GM19372 (cell line): ENCODE measurements at regions not wholly inside any gene's neighbourhood (a gene's known extent, or its start where the extent isn't known, plus 50 kb on each side); places are given as distances from the start of the nearest gene placed in this dataset.
A peak's percentile ranks its signal among the peaks of the same experiment; 100 is the strongest.

Source experiments
- ATAC-seq: cut with Tn5 transposase; IDR thresholded peaks from one replicate; pipeline ENCODE4 v1.9.1; 2021; ENCODE audit warnings: mild to moderate bottlenecking, low read depth, moderate library complexity; ENCODE audit not compliant: unreplicated experiment

GRCh38 chr6:143621876-143622605 lies 55.7 kb upstream of the PHACTR2 start:
- no peak for ATAC-seq

- no peak for ATAC-seq
These were observed 56.4 kb upstream of the PHACTR2 start for GRCh38 chr6:143621159-143621873.

- ATAC-seq: no peak
These were observed 57.3 kb upstream of the PHACTR2 start for GRCh38 chr6:143620447-143620846.

GRCh38 chr6:143619824-143620401 lies 57.9 kb upstream of the PHACTR2 start:
- ATAC-seq: no peak

DNA sequence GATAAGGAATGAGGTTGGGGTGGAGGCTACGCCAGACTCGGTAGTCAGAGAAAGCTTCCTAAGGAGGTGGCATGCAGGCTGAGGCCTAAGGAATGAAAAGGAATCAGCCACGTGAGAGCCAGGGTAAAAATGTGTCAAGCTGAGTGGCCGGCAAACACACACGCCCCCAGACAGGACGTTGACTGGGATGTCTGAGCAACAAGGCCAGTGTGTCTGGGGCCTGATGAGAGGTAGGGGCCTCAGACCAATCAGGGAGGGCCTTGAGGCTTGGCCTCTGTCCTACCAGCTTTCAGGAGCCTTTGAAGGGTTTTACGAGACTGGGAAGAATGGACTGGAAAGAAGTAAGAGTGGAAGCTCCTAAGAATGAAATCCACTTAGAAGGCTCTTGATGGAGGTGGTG lies 61.0 kb upstream of the PHACTR2 start:
- no peak for ATAC-seq

DNA sequence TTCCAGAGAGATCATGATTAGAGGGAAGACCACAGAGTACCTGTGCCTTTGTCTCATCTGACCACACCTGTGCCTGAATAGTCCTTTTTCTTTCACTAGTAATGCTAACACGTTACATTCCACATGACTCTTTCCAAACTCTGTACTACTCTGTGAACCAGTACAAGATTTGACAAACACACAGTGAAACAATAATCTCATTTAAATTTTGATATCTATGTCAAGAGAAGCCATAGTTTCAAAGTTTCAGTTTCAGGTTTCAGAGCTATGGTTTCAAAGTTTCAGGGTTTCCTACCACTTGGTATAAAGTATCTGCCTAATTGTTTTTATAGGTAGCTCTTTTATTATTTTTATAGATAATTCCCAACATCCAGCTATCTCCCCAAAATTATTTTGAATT lies 62.0 kb upstream of the PHACTR2 start:
- no peak for ATAC-seq

- ATAC-seq: no peak
These were observed 63.5 kb upstream of the PHACTR2 start for GRCh38 chr6:143614235-143614634.

DNA sequence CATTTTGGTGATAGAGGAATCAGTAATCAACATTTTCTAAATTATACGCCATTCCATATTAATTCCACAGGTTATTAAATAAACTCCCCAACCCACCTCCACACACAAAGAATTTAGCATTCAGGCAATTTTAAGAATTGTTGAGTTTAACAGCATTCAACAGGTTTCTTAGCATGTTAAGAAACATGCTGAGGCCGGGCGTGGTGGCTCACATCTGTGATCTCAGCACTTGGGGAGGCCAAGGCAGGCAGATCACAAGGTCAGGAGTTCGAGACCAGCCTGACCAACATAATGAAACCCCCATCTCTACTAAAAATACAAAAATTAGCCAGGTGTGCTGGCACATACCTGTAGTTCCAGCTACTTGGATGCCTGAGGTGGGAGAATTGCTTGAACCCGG lies 64.0 kb upstream of the PHACTR2 start:
- no peak for ATAC-seq

DNA sequence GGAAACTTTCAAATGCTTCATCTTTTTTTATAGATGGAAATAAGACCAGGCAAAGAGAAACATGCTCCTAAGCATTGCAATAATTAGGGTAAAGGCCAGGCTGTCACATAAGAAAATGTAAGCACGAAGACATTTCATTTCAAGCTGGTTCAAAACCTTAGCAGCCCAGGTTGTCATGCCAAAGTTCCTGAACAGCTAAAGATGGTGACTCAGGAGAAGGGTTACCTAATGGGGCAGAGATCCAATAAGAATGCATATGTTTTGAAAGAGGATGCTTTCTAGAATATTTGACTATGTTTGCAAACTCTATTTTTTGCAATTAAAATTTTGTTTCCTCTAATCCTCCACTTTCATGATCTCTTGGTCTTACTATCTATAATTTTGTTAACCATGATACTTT lies 65.6 kb upstream of the PHACTR2 start:
- no peak for ATAC-seq

DNA sequence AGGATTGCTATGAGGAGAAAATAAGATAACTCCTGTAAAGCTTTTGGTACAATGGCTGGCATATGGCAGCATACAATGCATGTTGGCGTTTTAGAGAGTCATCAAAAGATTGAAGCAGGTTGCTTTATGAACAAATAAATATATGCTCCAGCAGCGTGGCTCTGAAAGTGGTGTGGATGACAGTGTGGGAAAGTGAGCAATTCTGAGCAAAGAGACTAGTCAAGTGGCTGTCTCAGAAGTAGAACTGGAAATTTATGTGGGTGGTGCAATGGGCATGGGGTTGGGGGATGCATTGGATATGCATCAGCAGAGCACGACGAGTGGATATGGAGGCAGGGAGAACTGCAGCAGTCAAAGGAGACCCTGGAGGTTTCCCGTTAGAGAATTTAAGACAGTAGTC lies 66.2 kb upstream of the PHACTR2 start:
- no peak for ATAC-seq

- no peak for ATAC-seq
These were observed 67.8 kb upstream of the PHACTR2 start for GRCh38 chr6:143609972-143610371.

DNA sequence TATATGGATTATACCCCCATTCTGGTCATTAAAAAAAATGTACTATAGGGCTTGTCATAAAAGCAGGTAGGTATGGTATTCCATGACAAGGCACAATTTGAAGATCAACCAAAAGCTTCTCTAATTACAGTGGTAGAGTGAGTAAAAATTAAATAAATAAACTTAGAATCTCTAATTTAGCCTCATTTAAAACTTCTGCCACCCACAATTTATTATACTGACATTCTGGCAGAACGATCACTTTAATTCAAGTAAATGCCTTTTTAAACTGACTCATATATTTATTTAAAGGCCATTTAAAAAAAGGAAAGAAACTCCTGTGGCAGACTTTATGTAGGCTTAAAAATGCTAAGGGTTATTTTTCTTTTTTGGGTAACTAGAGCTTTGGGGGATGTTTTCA lies 68.3 kb upstream of the PHACTR2 start:
- no peak for ATAC-seq

GRCh38 chr6:143608906-143609305 lies 68.9 kb upstream of the PHACTR2 start:
- no peak for ATAC-seq

DNA sequence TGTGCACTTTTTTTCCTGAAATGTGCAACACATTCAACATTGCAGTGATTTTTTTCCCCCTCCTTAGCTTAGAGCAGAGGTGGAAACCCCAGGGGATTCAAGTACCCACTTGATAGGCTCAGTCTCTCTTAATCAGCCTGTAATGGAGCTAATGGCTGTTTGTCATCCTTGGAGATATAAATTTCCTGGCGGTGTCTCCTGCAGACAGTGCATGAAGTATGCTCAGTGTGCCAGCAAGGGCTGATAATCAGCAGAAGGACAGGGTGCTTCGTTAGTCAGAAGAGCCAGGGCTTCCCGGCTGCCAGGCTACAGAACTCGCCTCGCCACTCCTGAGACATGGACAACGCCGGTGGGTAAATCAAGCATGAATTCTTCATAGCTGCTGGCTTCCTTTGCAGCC lies 69.8 kb upstream of the PHACTR2 start:
- no peak for ATAC-seq

DNA sequence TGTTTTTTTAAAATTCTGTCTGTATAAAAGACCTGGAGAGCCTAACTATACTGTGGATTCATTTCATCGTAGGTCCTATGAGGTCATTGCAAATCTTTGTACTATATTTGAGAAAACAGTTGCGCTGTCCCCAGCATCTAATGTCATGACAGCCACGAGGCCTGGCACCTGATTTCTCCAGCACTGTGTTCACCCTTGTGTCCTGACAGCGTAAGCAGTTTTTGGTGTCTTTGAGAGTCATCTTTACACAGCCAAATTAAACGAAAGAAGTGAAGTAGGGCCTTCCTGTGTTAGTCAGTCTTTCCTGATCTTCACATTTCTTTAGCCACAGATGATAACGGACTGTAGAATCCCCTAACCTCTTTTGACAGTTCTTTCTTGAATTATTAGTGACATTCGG lies 70.6 kb upstream of the PHACTR2 start:
- no peak for ATAC-seq

GRCh38 chr6:143605906-143606521 lies 71.8 kb upstream of the PHACTR2 start:
- ATAC-seq: no peak

- ATAC-seq: no peak
These were observed 74.3 kb upstream of the PHACTR2 start for GRCh38 chr6:143603455-143603854.

DNA sequence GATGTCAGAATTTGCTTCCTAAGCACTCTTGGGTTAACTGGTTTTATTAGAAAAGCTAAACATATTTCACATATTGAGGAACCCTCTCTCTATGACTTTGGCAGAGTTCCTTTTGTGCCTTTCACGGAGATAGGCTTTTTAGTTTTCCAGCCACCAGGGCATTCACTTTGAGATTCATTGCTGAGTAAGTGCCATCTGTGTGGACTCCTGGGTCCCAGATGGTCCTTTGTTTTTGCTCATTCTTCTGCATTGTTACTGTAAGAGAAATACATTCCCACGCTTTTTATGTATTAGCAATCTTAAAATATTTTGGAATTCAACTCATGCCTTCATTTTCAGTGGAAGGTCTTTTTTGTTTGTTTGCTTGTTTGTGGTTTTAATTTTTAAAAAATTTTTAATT lies 76.3 kb upstream of the PHACTR2 start:
- no peak for ATAC-seq

GRCh38 chr6:143600821-143601220 lies 76.9 kb upstream of the PHACTR2 start:
- ATAC-seq: no peak

DNA sequence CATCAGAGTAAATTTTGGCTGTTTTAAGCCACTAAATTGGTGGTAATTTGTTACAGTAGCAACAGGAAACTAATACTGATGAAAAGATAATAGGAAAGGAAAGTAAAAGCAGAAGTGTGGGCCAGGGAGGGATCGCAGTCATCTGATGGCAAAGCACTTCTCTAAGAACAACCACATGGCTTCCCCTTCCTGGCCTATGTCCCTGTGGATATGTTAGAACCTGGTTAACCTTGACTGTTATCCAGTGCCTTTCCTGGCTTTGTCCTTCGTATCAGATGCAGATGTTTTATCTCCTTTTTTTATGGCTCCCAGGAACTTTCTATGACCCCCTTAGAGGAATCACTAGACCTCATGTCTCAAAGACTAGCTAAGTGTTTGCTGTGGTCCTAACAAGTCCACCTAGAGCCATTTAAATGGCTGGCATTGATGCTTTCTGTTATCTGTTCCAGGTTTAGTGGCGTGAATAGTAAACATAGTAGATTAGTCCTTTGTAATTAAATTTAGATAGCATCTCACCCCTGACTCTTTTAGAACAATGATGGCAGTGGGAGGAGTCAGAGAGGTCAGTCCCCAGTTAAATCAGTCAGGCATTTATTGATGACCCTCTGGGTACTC lies 79.2 kb upstream of the PHACTR2 start:
- peak; percentile 53 for ATAC-seq

DNA sequence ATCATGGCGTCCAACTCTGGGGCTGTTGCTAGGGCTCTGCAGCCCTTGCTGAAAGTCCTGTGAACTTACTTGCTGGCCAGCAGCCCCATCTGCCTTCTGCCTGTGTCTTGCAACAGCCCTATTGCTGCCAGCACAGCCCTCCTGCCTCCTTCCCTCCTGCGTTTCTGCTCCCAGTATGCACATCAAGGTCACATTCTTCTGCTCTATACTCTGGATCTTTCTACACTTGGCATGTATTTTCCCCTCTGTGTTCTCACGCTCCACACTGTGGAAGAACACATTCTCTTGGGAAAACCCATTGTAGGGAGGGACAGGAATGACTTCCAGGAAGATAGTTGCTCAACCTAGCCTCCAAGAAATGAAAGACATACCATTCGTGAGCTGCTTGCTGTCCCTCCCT lies 80.9 kb upstream of the PHACTR2 start:
- no peak for ATAC-seq
